Stimulated activated CD8-positive, alpha-beta memory T cell treated with anti-CD3 and anti-CD28 coated beads, Interleukin-2, amount 100 ng/mL, for 48 hours (primary cell): ENCODE measurements at regions not wholly inside any gene's neighbourhood (a gene's known extent, or its start where the extent isn't known, plus 50 kb on each side); places are given as distances from the start of the nearest gene placed in this dataset.

ENCODE experiments used
- DNase-seq, 2 donors: peaks; one replicate each; pipeline ENCODE4 v3.0.0-alpha.2; 2020; ENCODE audit warnings: low read depth in 2 of 2

DNA sequence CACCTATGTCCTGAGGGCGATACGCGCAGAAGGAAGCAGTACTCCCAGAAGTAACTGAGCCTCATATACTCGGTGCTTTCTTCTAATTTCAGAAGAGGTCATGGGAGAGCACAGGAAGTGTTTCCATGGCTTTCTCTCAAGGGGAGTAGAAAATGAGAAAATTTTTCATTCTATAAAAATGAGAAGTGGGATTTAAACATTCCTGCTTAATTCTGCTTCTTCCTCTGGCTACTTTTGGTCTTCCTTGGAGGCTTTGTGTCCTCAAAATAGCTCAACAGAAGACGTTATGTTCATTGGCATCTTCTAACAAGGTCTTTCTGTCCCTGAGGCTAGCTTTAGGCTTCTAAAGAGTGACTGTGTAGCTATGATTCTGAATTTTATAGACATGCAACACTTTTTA is 497.0 kb downstream of the TDRD15 start:
- no peak for DNase-seq

GRCh38 chr2:21627938-21628337 is 504.2 kb downstream of the TDRD15 start:
- no peak for DNase-seq

DNA sequence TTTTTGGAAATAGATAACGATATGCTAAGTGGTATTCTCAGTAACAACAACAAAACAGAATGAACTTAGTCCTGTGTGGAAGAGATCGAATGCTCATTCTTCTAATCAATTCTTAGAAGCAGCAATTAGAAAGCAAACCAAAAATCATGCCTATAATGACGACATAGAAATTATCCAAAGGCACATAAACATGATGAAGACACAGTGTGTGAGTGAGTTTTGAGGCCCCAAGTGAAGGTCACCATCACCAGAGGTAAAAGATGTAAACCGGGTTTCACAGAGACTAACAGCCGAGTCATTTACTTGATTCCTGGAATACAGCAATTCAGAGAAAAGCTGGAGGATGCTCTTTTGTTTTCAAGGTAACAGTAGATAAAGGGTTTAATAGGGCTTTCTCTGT is 509.2 kb downstream of the TDRD15 start:
- no peak for DNase-seq

GRCh38 chr2:21633466-21633865 is 509.7 kb downstream of the TDRD15 start:
- DNase-seq: no peak

DNA sequence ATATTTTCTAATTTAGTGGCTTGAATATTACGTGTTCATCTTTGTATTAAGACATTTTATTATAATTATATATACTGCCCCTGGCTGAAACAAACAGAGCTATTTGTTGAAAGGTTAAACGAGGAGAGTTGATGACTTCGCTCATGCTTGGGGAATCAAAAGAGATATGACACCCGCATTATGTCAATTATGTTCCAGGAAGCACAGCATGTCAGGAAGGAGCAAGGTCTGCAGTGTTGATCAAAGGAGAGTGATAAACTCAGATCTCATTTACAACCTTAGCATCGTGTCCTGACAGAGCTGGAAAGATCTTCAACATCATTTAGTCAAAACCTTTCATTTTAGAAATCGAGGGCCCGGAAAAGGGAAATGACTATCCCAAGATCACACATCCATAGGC is 510.1 kb downstream of the TDRD15 start:
- DNase-seq: no peak

GRCh38 chr2:21640046-21640445 is 516.3 kb downstream of the TDRD15 start:
- no peak for DNase-seq

GRCh38 chr2:21642647-21643046 is 518.9 kb downstream of the TDRD15 start:
- DNase-seq: no peak

DNA sequence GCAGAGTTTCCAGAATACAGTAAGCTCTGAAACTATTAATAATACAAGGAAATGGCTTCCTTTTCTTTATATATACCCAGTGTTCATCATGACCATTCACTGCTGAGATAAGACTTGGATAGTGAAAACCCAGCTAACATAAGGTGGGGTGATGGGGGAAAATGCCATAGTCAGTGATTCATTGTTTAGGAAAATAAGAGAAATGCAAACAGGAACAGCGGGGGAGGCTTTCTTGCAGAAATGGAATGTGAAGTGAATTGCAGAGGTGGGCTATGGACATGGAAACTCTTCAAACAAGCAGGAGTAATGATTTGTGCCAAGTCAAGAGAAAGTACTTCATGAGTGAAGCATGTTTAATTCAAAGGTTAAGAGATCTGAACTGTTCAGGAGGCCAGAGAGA is 519.4 kb downstream of the TDRD15 start:
- DNase-seq: no peak

GRCh38 chr2:21644266-21644665 is 520.5 kb downstream of the TDRD15 start:
- DNase-seq: no peak

GRCh38 chr2:21646345-21646744 is 522.6 kb downstream of the TDRD15 start:
- no peak for DNase-seq

DNA sequence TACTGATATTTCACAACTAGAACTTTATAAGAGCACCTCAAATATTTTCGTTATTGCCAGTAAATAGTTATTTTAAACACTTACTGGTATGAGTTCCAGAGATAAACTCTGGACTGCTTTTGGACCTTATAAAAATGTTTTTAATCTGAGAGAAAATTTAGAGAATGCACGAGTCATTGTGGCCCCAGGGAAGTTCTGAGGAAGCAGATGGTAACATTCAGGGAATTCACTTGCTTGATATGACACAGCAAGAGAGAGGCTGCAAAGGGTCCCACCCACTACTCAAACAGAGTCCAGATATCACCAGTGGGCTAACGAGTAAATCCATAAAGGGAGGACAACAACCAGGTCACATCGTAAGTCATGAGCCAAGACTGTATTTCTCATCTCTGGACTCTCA is 526.8 kb downstream of the TDRD15 start:
- DNase-seq: no peak

- DNase-seq: no peak
Observed at GRCh38 chr2:21655136-21655535, 531.4 kb downstream of the TDRD15 start.

DNA sequence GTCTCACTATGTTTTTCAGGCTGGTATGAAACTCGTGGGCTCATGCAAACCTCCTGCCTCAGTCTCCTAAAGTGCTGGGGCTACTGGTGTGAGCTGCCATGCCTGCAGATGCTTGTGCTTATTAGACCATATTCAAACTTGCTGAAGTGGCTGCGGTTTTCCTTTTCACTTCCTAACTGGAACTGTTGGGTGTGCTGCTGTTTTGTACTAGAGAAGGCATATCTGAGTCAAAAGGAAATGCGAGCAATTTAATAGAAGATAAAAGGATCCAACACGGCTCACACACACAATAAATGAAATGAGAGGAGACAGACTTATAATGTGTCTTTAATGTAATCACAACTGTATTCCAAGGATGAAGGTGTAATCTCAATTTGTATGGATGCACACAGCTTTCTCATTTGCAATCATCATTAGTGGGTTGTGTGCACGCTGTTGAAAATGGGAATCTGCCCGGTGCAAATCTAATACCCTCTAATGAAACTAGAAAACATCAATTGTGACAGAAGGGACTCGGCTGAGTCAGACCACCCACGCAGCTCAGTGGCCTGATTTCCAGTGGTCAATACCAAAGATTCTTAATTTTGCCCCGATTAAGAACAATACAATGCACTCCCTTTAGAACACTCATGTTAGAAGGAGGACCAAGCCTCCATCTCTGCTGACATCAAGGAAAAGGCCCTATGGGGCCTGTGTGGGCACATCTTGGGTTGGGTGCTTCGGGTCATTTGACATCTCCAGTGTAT is 532.7 kb downstream of the TDRD15 start:
- no peak for DNase-seq

DNA sequence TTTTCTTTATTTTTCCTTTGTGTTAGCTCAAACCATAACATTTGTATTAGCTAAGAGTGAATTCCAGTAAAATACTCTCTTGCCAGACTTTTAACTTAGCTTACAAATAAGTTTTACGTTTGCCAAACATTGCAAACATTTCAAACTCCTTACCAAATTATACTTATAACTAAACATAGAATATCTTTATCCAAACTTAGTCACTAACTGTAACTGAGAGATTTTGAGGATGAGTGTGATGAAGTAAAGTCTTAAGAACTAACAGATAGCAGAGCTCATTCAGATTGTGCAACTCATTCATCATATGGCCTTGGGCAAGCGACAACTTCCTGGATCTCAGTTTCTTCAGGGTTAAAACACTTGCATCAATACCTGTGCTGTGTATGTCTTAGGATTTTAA is 533.7 kb downstream of the TDRD15 start:
- no peak for DNase-seq

DNA sequence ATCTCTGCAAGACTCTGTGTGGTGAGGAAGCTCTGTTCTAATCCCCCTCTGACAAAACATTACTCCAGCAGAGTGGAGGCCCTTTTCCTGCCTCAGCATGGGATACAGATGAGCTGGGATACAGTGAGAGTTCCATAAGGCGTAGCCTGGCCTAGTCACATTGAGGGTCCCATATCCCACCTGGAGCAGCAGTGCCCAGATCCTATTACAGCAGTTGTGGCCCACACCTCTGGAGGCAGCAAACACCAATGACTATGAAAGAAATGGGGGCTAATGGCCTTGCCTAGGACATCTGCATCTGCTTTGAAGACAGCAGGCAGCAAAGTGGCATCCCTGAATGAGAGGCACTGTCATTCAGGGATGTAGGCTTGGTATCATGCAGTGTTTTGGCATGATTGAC is 534.5 kb downstream of the TDRD15 start:
- no peak for DNase-seq

GRCh38 chr2:21658907-21659477 is 535.2 kb downstream of the TDRD15 start:
- DNase-seq: no peak

DNA sequence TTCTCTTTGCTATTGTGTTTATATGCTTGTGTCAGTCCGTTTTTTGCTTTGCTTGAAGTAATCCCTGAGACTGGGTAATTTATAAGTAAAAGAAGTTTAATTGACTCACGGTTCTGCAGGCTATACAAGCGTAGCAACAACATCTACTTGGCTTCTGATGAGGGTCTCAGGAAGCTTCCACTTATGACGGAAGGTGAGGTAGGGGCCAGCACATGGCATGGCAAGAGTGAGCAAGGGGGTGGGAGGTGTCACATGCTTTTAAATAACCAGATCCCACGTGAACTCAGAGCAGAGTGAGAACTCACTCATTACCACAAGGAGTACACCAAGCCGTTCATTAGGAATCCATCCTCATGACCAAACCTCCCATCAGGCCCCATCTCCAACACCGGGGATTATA is 540.3 kb downstream of the TDRD15 start:
- no peak for DNase-seq

GRCh38 chr2:21667638-21668037 is 543.9 kb downstream of the TDRD15 start:
- no peak for DNase-seq

DNA sequence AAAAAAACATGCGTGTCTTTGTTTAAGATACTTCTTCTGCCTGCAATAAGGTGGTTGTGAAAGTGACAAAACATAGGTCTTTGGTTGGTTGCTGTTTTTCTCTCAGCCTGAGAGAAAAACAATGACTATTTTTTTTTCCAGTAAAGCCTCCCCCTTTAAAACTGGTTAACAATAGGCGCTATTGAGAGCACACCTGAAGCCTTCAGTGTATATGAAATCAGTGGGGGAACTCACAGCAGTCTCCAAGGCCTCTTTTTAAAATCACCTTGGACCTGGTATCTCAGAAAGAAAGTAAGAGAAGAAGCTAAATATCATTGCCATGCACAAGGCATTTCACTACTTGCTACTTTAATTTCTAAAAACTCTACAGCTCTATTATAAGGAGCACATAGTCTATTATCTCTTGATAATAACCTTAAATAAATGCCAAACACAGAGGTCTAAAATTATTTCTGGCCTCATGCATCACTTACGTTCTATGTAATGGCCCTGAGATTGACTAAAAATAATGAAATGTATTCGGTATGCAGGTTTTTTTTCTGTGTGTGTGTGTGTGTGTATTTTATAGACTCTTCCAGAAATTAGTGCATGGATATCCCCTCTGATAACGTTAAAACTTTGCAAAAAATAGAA is 544.4 kb downstream of the TDRD15 start:
- DNase-seq: no peak

DNA sequence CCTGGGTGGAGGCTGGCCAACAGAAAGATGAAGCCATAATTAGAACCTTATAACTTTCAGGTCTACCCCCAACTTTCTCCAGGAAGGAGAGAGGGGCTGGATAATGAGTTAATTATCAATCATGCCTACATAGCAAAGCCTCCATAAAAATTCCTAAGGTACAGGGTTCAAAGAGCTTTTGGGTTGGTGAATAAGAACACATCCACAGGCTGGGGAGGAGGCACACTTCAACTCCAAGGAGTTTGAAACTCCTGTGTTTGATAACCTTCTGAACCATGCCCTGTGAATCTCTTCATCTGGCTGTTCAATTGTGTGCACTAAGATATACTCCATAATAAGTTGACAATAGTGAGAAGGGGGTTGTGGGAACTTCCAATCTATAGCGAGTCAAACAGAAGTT is 552.3 kb downstream of the TDRD15 start:
- DNase-seq: no peak

DNA sequence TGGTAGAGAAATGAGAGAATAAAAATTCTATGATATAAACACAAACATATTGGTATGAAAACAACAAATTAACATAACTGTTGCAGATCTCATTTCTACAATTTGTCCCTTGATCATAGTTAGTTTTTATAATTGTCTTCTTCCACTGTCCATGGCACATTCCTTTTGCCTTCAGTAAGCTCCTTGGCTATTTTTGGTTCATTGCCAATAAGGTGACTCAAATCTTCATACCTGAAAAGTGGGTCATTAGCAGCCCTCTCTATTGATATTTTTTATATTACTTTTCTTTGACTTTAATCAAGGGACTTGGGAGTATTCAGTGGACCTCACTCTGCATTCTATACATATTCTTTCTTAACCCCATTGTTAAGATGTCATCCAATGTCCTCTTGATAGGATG is 552.9 kb downstream of the TDRD15 start:
- DNase-seq: no peak

DNA sequence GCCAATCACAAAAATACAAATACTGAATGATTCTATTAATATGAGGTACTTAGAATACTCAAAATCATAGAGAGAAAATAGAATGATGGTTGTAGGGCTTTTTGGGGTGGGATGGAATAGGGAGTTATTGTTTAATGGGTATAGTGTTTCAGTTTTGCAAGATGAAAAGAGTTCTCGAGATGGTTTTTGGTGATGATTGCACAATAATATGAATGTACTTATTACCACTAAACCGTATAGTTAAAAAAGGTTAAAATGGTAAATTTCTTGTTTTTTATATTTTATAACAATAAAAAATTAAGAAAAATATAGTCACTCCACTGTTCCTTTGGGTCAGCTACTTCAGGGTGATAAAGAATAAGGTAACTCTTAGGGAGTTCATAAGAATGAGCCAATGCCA is 560.1 kb downstream of the TDRD15 start:
- DNase-seq: no peak

- no peak for DNase-seq
Observed at GRCh38 chr2:21687589-21687988, 563.8 kb downstream of the TDRD15 start.
